ENCODE measurements at regions not wholly inside any gene's neighbourhood (a gene's known extent, or its start where the extent isn't known, plus 50 kb on each side); places are given as distances from the start of the nearest gene placed in this dataset.

DNA sequence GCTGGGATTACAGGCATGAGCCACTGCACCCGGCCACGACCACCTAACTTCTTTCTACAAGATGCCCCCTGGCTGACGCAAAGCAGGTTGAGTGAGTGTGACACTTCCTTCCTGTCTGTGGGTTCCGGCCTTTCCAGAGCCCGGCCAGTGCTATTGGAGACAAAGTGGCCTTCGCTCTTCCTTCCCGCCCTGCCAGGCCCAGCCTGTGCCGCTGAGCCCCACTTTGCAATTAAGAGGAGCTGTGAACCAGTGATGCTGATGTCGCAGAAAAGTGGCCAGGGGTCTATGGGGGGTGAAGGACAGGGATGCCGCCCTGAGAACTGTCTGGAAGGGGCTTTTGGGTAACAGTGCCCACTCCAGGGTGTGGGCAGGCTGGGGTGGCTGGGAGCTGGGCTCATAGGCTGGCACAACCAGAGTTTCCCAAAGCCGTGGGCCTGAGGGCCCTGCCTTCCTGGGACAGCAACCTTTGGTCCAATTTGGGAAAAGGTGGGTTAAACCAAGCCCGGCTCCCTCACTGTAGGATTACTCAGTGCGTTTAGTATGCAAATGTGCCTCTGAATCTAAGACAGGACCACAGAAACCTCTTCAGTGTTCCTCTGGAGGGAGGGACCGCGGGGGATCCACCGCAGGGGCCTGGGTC lies 174.9 kb downstream of the SEC14L1 start:
- H3K9me3 ChIP-seq = no peaks in the 10 kb centered on the region
- intact Hi-C loops (cut with DNase I) = no loop called here

DNA sequence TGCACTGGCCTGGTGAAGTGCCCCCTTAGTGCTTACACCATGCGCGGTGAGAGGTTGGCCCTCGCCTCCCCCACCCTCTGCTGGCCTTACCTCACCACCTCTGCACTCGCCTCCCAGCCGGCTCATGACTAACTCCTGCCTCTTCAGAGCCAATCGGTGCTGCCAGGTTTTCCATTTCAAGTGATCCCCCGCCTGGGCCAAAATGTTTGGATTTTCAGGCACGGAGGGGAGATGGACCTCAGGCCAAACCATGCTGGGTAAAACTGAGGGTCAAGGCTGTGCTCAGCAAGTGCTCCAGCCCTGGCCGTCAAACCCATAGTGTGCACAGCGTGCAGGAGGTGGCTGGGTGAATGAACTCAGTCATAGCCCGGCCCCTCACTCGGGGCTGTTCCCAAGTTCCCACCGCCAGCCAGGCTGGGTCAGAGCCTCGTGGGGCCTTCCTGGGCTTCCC lies 175.4 kb downstream of the SEC14L1 start:
- Histone ChIP-seq H3K27ac (peak overlapping the region in 2 of 10 donors; percentile 36 to 69), H3K4me1 (peaks cover 7 to 65% (median 42%) of the 10 kb centered on the region in 9 donors), H3K4me3 (no peak overlapping the region), H3K27me3 (no peaks in the 10 kb centered on the region), H3K36me3 (no peaks in the 10 kb centered on the region), H3K9me3 (no peaks in the 10 kb centered on the region)
- intact Hi-C loops (cut with DNase I) = no loop called here
- WGBS, 2 donors = 81 to 86% methylated on average over 14 of the region's 14 CpGs
- DNase-seq (no peak), ATAC-seq (peak in 4 of 8 donors; percentile 20 to 50 (median 34))
- TF ChIP-seq, protein P1, sequence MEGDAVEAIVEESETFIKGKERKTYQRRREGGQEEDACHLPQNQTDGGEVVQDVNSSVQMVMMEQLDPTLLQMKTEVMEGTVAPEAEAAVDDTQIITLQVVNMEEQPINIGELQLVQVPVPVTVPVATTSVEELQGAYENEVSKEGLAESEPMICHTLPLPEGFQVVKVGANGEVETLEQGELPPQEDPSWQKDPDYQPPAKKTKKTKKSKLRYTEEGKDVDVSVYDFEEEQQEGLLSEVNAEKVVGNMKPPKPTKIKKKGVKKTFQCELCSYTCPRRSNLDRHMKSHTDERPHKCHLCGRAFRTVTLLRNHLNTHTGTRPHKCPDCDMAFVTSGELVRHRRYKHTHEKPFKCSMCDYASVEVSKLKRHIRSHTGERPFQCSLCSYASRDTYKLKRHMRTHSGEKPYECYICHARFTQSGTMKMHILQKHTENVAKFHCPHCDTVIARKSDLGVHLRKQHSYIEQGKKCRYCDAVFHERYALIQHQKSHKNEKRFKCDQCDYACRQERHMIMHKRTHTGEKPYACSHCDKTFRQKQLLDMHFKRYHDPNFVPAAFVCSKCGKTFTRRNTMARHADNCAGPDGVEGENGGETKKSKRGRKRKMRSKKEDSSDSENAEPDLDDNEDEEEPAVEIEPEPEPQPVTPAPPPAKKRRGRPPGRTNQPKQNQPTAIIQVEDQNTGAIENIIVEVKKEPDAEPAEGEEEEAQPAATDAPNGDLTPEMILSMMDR (IDR thresholded peaks at IDR 0.05) = no peak

More for the DNA sequence above, 174.9 kb downstream of the SEC14L1 start:
- Histone ChIP-seq H3K4me1 (peaks cover 7 to 60% (median 36%) of the 10 kb centered on the region in 9 donors), H3K27ac (peak overlapping the region in 2 of 10 donors; percentile 36 to 69), H3K4me3 (no peak overlapping the region), H3K27me3 (no peaks in the 10 kb centered on the region), H3K36me3 (no peaks in the 10 kb centered on the region)
- ATAC-seq (no peak), DNase-seq (no peak)
- TF ChIP-seq, protein P1 (IDR thresholded peaks at IDR 0.05) = no peak
- WGBS, 2 donors = 73 to 81% methylated on average over 16 of the region's 16 CpGs

DNA sequence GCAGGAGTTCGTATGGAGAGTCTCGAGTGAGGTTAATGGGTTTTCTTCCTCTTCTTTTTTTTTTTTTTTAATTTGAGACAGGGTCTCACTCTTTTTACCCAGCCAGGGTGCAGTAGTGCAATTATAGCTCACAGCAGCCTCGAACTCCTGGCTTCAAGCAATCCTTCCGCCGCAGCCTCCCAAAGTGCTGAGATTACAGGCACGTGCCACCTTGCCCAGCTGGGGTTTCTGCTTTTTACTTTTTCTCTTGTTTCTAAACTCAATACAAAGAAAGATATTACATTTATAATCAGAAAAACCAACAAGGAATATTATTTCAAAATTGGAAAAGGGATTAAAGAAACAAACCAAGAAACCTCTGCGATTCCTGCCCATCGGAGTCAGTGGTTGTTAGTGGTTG lies 175.9 kb downstream of the SEC14L1 start:
- peak overlapping the region in 2 of 10 donors; percentile 36 to 69 for H3K27ac ChIP-seq
- WGBS, 2 donors = 94 to 98% methylated on average over 8 of the region's 8 CpGs
- intact Hi-C loops (cut with DNase I) = no loop called here

DNA sequence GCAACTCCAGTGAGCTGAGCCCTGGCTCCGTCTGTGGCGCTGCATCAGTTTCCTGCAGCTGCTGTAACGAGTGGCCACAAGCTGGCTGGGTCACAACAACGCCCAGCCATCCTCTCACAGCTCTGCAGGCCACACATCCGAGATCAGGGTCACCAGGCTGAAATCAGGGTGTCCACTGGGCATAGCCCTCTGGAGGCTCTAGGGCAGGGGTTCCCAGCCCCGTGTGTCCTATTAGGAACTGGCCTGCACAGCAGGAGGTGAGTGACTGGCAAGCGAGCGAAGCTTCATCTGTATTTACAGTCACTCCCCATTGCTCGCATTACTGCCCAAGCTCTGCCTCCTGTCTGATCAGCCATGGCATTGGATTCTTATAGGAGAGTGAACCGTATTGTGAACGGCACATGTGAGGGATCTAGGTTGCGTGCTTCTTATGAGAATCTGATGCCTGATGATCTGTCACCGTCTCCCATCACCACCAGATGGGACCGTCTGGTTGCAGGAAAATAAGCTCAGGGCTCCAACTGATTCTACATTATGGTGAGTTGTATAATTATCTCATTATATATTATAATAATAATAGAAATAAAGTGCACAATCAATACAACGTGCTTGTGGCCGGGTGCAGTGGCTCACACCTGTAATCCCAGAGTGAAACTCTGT lies 176.5 kb downstream of the SEC14L1 start:
- H3K27ac ChIP-seq = no peak overlapping the region
- 91 to 94% methylated on average over 16 of the region's 16 CpGs for WGBS, 2 donors
- DNase-seq (no peak), ATAC-seq (no peak)
- intact Hi-C loops (cut with DNase I) = no loop called here
- no peaks in the 10 kb centered on the region for H3K9me3 ChIP-seq
- peaks cover 7 to 72% (median 49%) of the 10 kb centered on the region in 9 donors for H3K4me1 ChIP-seq
- H3K4me3 ChIP-seq = no peak overlapping the region
- TF ChIP-seq, protein P1 (IDR thresholded peaks at IDR 0.05) = no peak
- H3K36me3 ChIP-seq = no peaks in the 10 kb centered on the region
- no peaks in the 10 kb centered on the region for H3K27me3 ChIP-seq

More for the DNA sequence above, 175.9 kb downstream of the SEC14L1 start:
- Histone ChIP-seq H3K27me3 (no peaks in the 10 kb centered on the region), H3K9me3 (no peaks in the 10 kb centered on the region), H3K4me1 (peaks cover 7 to 70% (median 43%) of the 10 kb centered on the region in 9 donors), H3K4me3 (no peak overlapping the region), H3K36me3 (no peaks in the 10 kb centered on the region)
- ATAC-seq (no peak), DNase-seq (no peak)
- TF ChIP-seq, protein P1 (IDR thresholded peaks at IDR 0.05) = no peak
